Karpas-422 (cell line): ENCODE measurements at regions not wholly inside any gene's neighbourhood (a gene's known extent, or its start where the extent isn't known, plus 50 kb on each side); places are given as distances from the start of the nearest gene placed in this dataset.

ENCODE experiments used
- DNase-seq: peaks from one replicate; pipeline ENCODE4 v3.0.0-alpha.2; 2015
- H2AFZ ChIP-seq: fragments of 200-600 bp; sonication (generic); 2 replicates; pipeline ENCODE4 v1.6.1; 2014; ENCODE audit warnings: antibody characterized with exemption, low read length, mixed read lengths
- H3K27ac ChIP-seq: fragments of 200-600 bp; sonication (generic); 2 replicates; pipeline ENCODE4 v1.5.1; 2014; ENCODE audit warnings: mild to moderate bottlenecking, low read length, moderate library complexity
- H3K27me3 ChIP-seq: fragments of 200-600 bp; sonication (generic); 2 replicates; pipeline ENCODE4 v1.6.1; 2014; ENCODE audit warnings: low read length, mixed read lengths
- H3K36me3 ChIP-seq: fragments of 200-600 bp; sonication (generic); 2 replicates; pipeline ENCODE4 v1.6.1; 2014; ENCODE audit warnings: low read length, mixed read lengths; ENCODE audit not compliant: insufficient read depth
- H3K4me1 ChIP-seq: fragments of 200-600 bp; sonication (generic); 2 replicates; pipeline ENCODE4 v1.6.1; 2014; ENCODE audit warnings: mild to moderate bottlenecking, low read length, mixed read lengths
- H3K4me2 ChIP-seq: fragments of 200-600 bp; sonication (generic); 2 replicates; pipeline ENCODE4 v1.6.1; 2014; ENCODE audit warnings: low read length, low read depth, mild to moderate bottlenecking; ENCODE audit not compliant: poor library complexity, severe bottlenecking
- H3K4me3 ChIP-seq: fragments of 200-600 bp; sonication (generic); 2 replicates; pipeline ENCODE4 v1.5.1; 2014; ENCODE audit warnings: mild to moderate bottlenecking, antibody characterized with exemption, low read length, mixed read lengths
- H3K79me2 ChIP-seq: fragments of 200-600 bp; sonication (generic); 2 replicates; pipeline ENCODE4 v1.6.1; 2014; ENCODE audit warnings: mild to moderate bottlenecking, low read length, mixed read lengths
- H3K9ac ChIP-seq: fragments of 200-600 bp; sonication (generic); 2 replicates; pipeline ENCODE4 v1.6.0; 2014; ENCODE audit warnings: low read length
- H3K9me2 ChIP-seq: fragments of 200-600 bp; sonication (generic), shearing (Covaris generic); replicated peaks from 2 replicates; pipeline ENCODE4 v1.6.0; 2014; ENCODE audit warnings: mild to moderate bottlenecking, low read length, moderate library complexity; ENCODE audit not compliant: insufficient read depth
- H3K9me3 ChIP-seq: fragments of 300-700, 200-600 bp; sonication (generic); 2 replicates; pipeline ENCODE4 v1.6.1; 2014; ENCODE audit warnings: low read length, mixed read lengths
- H4K20me1 ChIP-seq: fragments of 200-600 bp; sonication (generic); 2 replicates; pipeline ENCODE4 v1.6.1; 2014; ENCODE audit warnings: mild to moderate bottlenecking, antibody characterized with exemption, low read length, low read depth; ENCODE audit not compliant: insufficient read depth

DNA sequence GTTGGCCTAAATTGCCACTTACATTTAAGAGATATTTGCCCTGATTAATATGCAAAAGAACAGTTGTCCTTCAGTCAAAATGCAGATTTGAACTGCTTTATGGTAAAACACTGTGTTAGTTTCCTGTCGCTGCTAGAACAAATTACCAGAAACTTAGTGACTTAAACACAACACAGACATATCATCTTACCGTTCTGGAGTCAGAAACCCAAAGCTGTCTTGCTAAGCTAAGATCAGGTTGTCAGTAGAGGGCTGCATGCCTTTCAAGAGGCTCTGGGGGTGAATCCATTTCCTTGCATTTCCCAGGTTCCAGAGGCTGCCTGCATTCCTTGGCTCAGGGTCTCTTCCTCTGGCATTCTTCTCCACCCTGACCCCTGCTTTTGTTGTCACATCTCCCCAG is 149.5 kb downstream of the FAM161A start:
- H3K4me1 ChIP-seq: no peaks in the 10 kb centered on the region
- no peaks in the 10 kb centered on the region for H3K9me2 ChIP-seq
- no peak for DNase-seq
- no peaks in the 10 kb centered on the region for H4K20me1 ChIP-seq
- no peaks in the 10 kb centered on the region for H3K79me2 ChIP-seq
- H3K4me2 ChIP-seq: no peak overlapping the region
- H2AFZ ChIP-seq: no peak overlapping the region
- H3K9ac ChIP-seq: no peak overlapping the region
- H3K27ac ChIP-seq: no peak overlapping the region
- no peaks in the 10 kb centered on the region for H3K9me3 ChIP-seq
- 0 out of 2 replicates have a peak, but pooled peaks cover 3% of the 10 kb centered on the region for H3K27me3 ChIP-seq
- no peaks in the 10 kb centered on the region for H3K36me3 ChIP-seq
- no peak overlapping the region for H3K4me3 ChIP-seq

DNA sequence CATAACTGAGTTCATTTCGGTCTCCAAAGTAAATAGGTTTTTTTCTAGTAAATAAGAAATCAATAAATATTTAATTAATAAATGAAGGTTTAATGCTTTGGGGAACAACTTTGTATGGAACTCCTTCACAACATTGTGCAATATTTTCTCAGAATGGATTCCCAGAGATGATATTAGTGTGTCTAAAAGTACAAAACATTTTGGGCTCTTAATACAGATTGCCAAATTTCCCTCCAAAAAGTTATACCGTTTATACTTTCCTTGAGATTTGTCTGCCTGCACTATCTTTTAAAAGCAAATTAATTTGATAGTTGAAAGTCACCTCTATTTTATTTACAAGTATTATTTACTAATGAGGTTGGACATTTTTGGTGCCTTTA is 151.8 kb downstream of the FAM161A start:
- DNase-seq: no peak
- H3K27me3 ChIP-seq: 0 out of 2 replicates have a peak, but pooled peaks cover 3% of the 10 kb centered on the region
- no peaks in the 10 kb centered on the region for H3K4me1 ChIP-seq
- no peak overlapping the region for H3K4me3 ChIP-seq
- H3K9ac ChIP-seq: no peak overlapping the region
- no peaks in the 10 kb centered on the region for H3K9me2 ChIP-seq
- H3K36me3 ChIP-seq: no peaks in the 10 kb centered on the region
- no peaks in the 10 kb centered on the region for H4K20me1 ChIP-seq
- H3K9me3 ChIP-seq: no peaks in the 10 kb centered on the region
- no peak overlapping the region for H3K4me2 ChIP-seq
- H3K79me2 ChIP-seq: no peaks in the 10 kb centered on the region
- no peak overlapping the region for H2AFZ ChIP-seq
- no peak overlapping the region for H3K27ac ChIP-seq

DNA sequence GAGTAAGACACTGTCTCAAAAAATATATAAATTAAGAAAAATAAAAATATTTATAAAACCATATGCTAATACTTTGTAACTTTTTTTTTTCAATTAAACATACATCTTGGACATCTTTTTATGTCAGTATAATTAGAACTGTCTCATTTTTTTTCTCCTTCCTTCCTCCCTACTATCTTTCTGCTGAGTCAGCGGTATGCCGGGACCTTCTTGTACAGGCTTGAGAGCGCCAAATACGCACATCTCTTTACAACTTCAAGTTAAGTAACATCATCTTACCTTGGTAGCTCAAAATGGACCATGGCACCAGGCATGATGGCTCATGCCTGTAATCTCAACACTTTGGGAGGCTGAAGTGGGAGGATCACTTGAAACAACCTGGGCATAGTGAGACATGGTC is 153.4 kb downstream of the FAM161A start:
- H3K79me2 ChIP-seq: no peaks in the 10 kb centered on the region
- no peak overlapping the region for H3K4me3 ChIP-seq
- H3K4me2 ChIP-seq: no peak overlapping the region
- H4K20me1 ChIP-seq: no peaks in the 10 kb centered on the region
- no peaks in the 10 kb centered on the region for H3K4me1 ChIP-seq
- H3K9me2 ChIP-seq: no peaks in the 10 kb centered on the region
- no peak for DNase-seq
- no peak overlapping the region for H3K9ac ChIP-seq
- H2AFZ ChIP-seq: no peak overlapping the region
- H3K9me3 ChIP-seq: no peaks in the 10 kb centered on the region
- H3K27me3 ChIP-seq: 0 out of 2 replicates have a peak, but pooled peaks cover 3% of the 10 kb centered on the region
- H3K27ac ChIP-seq: no peak overlapping the region
- H3K36me3 ChIP-seq: no peaks in the 10 kb centered on the region

DNA sequence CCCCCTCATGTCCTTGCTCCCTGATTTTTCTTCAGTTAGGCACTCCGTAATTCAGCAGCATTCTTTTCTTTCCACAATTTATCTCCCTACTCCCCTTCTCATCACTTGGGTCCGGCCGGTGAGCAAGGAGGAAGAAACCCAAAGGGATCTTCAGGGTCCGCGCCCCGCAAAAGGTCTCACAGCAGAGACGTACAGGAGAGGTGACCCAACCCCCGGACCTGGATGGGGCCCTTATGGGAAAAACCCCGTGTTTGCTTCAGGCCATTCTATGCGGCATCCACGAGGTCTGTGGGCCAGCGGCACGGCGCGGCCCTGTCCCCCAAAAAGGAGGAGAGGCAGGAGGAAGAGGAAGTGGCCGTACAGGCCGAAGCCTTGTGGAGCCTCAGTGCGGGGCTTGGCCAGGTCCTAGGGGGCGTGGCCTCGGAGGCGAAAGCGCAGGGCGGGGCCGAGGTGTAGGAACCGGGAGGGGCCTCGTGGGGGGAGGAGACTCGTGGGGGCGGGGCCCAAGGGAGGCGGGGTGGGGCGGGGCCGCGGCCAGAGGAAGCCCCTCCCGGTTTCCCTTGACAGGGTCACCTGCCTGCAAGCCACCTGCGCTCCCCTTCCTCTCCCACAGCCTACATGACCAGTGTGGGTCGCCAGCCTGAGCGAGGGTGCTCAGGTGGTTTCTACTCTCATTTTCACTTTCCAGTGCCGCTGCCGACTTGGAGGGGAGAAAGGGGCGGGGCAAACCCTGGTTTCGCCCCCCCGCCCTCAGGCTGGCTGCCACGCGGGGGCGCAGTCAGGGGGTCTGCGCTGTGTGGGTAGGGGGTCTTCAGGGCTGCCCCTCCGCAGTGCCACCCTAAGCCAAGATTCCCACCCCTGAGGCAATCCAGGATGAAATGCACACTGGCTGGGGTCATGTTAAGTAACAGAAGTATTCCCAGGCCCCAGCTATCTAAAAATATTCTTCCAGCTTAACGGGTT is 156.4 kb upstream of the XPO1 start:
- H3K4me3 ChIP-seq: peak overlapping the region; percentile 68
- no peaks in the 10 kb centered on the region for H3K27me3 ChIP-seq

DNA sequence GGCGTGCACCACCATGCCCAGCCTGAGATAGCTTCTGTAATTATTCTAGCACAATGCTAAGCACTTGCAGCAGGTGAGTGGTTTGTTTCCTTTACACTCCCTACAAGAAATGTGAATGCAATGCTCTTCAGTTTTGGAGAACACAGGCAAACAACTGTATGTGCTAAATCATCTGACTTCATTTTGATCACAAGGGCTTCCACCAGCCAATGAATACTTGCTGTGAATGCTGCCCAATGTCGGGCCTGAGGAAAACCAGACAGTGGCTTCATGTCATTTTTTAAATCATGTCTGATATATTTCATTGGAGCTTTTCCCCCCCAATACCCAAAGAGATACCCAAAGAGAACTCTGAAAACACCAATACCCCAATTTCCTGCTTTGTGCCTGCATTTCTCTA is 155.6 kb upstream of the XPO1 start:
- Histone ChIP-seq H3K4me2 (peak overlapping the region; percentile 72), H3K27ac (no peak overlapping the region)
- DNase-seq: no peak

More for the DNA sequence above, 156.4 kb upstream of the XPO1 start:
- H4K20me1 ChIP-seq: no peaks in the 10 kb centered on the region
- no peaks in the 10 kb centered on the region for H3K9me2 ChIP-seq
- peaks cover 15% of the 10 kb centered on the region for H3K4me1 ChIP-seq
- peak; percentile 98 for DNase-seq
- H3K36me3 ChIP-seq: no peaks in the 10 kb centered on the region
- H3K9ac ChIP-seq: peak overlapping the region; percentile 70
- H3K79me2 ChIP-seq: no peaks in the 10 kb centered on the region
- H3K27ac ChIP-seq: no peak overlapping the region
- H3K9me3 ChIP-seq: no peaks in the 10 kb centered on the region
- H3K4me2 ChIP-seq: peak overlapping the region; percentile 72
- H2AFZ ChIP-seq: peak overlapping the region; percentile 94

DNA sequence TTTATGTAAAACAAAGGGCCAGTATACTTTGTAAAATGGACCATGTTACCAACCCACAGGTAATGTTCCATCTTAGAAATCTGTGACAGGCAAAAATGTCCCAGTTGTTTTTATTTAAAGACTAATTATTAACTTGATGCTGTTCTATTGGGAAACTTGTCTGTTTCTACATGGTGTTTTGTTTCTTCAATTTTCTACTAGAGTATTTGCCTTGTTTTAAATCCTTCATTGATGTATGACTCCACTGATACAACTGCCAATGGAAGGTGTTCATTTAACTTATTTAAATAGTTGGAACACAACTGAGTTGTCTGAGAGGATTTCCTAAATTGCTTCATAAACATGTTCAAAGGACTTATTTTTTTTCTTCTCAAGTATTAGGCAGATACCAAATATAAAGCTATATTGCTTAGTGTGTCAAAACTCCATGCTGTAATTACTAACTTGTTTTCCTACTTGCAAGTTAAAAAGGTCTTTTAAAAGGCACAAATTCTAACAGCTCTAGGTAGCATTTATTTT is 152.0 kb upstream of the XPO1 start:
- no peak for DNase-seq
- Histone ChIP-seq H3K4me3 (no peak overlapping the region), H3K27me3 (no peaks in the 10 kb centered on the region), H3K27ac (no peak overlapping the region), H3K79me2 (no peaks in the 10 kb centered on the region), H2AFZ (no peak overlapping the region), H3K9me2 (no peaks in the 10 kb centered on the region), H3K36me3 (no peaks in the 10 kb centered on the region), H3K9me3 (no peaks in the 10 kb centered on the region), H4K20me1 (no peaks in the 10 kb centered on the region), H3K4me1 (peaks cover 12% of the 10 kb centered on the region), H3K4me2 (no peak overlapping the region), H3K9ac (no peak overlapping the region)

More for the DNA sequence above, 155.6 kb upstream of the XPO1 start:
- Histone ChIP-seq H3K9ac (peak overlapping the region; percentile 70), H3K27me3 (no peaks in the 10 kb centered on the region), H2AFZ (peak overlapping the region; percentile 88), H3K9me3 (no peaks in the 10 kb centered on the region), H4K20me1 (no peaks in the 10 kb centered on the region), H3K79me2 (no peaks in the 10 kb centered on the region), H3K4me1 (peaks cover 15% of the 10 kb centered on the region), H3K36me3 (no peaks in the 10 kb centered on the region), H3K9me2 (no peaks in the 10 kb centered on the region), H3K4me3 (peak overlapping the region; percentile 68)

DNA sequence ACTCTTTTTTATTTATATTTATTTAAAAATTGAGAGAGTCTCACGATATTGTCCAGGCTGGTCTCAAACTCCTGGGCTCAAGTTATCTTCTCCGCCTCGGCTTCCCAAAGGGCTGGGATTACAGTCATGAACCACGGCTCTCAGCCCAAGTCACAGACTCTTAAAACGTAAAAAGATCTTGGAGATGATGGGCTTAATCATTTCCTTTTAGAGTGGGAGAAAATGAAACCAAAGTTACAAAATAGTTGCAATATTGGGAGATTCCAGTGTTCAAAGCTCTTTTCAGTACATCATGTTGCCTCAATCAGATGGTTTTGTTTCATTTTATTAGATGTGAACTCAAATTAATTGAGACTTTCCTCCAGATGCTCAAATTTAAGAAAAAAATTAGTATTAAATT is 151.4 kb upstream of the XPO1 start:
- Histone ChIP-seq H2AFZ (no peak overlapping the region), H3K4me2 (no peak overlapping the region), H3K9me2 (no peaks in the 10 kb centered on the region), H3K79me2 (no peaks in the 10 kb centered on the region), H4K20me1 (no peaks in the 10 kb centered on the region), H3K27ac (no peak overlapping the region), H3K4me1 (peaks cover 7% of the 10 kb centered on the region), H3K9me3 (no peaks in the 10 kb centered on the region), H3K4me3 (no peak overlapping the region), H3K27me3 (no peaks in the 10 kb centered on the region), H3K9ac (no peak overlapping the region), H3K36me3 (no peaks in the 10 kb centered on the region)
- DNase-seq: no peak
